Renal cortical epithelial cell (primary cell): ENCODE measurements at regions not wholly inside any gene's neighbourhood (a gene's known extent, or its start where the extent isn't known, plus 50 kb on each side); places are given as distances from the start of the nearest gene placed in this dataset.
"Not testable (repeated sequence)": the region's sequence is repeated elsewhere in the genome, so short reads cannot be mapped to it uniquely, and the experiment has no call there.

Source experiments
- DNase-seq: peaks from one replicate; pipeline ENCODE4 v3.0.0-alpha.2; 2011; ENCODE audit warnings: low read depth

DNA sequence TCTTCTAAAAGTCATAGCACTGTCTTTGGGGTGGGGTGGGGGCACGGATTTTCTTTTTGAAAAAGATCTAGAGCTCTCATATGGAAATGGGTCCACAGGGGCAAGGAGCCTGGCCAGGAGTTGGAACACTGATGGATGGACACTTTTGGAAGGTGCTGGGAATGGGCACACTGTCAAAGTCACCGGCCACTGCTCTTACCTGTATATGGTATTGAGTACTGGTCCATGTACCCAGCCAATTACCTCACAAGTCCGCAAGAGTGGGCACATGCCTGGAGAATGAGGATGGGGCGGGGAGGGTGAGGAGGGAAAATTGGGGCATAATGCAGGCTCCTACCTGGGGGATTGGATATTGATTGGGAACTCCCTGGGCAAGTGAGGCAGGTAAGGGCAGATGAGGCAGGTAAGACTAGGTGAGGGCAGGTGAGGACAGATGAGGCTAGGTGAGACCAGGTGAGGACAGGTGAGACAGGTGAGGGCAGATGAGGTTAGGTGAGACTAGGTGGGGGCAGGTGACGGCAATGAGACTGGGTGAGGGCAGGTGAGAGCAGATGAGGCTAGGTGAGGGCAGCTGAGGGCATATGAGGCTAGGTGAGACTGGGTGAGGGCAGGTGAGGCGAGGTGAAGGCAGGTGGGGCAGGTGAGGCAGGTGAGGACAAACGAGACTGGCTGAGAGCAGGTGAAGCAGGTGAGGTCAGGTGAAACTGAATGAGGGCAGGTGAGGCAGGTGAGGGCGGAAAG, 167.9 kb downstream of the NRN1 start:
- no peak for DNase-seq

GRCh38 chr6:5837323-5837722, 169.4 kb downstream of the NRN1 start:
- no peak for DNase-seq

DNA sequence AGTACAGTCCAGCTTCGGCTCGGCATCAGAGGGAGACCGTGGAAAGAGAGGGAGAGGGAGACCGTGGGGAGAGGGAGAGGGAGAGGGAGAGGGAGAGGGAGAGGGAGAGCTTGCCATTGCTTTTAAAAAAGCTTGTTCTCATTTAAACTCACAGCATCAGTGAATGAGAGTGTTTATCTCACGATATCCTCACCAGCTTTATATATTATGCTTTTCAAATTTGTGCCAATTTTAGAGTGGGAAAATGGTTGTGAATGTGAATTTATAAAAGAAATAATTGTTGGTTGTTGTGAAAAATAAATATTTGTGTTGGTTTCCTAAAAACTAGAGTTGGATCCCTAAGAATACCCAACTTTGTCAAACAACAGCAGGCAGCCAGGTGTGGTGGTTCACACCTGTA, 170.1 kb downstream of the NRN1 start:
- not testable (repeated sequence) for DNase-seq

DNA sequence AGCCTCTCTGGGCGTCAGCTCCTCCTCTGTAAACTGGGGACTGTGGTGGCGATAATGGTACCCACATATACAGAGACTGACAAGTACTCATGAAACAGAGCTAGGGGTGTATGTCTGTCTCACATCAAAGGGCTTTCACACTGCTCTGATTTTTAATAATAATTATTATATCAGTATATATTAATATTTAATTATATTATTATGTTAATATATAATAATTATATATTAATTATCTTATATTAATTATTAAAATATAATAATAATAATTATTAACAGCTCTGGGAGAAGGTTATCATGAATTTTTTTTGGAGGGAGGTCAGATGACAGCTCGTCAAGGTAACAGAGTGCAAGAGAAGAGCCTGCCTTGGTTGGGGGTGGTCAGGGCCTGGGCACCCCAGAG, 173.6 kb downstream of the NRN1 start:
- no peak for DNase-seq

DNA sequence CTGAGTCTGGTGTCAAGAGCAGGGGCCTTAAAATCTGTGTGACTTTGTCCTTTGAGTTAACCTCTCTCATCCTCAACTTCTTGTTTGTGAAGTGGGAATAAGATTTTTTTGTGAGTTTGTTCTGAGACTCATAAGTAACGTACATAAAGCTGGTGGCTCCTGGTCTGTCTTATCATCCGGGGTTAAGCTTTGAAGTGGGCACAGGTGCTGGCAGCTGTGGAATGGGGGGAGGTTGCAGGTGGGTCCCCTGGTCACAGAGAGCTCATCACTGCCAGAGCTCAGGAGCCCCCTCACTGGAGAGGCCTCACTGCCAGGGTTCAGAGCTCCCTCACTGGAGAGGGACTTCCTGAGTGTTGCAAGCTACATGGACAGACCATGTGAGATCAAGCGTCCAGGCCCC, 174.1 kb downstream of the NRN1 start:
- no peak for DNase-seq

- DNase-seq = not testable (repeated sequence)
These were observed 175.4 kb downstream of the NRN1 start for GRCh38 chr6:5831219-5831862.

- DNase-seq = no peak
These were observed 178.4 kb downstream of the NRN1 start for GRCh38 chr6:5828296-5828695.

DNA sequence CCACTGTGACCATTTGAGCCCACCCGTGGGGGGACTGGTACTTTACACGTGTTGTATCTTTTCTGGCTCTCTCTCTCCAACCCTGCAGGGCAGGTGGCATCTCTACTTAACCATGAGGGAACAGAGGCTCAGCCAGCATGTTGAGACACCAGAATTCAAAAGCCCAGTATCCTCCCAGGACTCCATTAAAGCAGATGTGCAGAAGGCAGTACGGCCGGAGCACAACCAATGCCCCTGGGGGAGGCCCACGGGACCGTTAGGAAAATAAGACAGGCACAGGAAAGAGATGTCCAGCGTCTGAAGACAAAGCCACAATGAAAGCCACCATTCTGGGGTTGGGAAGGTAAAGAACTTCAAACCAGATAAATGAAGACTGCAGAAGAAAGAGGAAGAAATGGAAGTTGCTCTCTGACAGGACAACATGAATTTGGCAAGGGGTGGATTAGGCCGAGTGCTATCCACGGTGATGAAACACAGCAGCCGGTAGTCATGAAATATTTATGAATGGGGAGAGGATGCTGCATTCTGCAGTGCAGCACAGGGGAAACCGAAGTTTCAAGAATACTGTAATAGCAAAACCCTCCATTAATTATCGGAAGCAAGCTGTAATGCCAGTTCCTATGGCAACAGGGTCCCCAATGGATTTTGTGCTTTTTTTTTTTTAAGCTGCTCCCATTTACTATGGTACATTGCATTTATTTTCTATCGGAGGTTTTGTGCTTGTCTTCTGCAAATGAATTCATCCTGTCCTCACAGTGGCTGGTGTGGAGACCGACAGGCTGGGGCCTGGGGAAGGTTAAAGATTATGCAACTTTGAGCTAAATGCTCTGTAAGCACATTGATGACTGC, 179.4 kb downstream of the NRN1 start:
- DNase-seq = no peak

GRCh38 chr6:5824382-5824983, 182.2 kb downstream of the NRN1 start:
- not testable (repeated sequence) for DNase-seq
